ENCODE measurements at regions not wholly inside any gene's neighbourhood (a gene's known extent, or its start where the extent isn't known, plus 50 kb on each side); places are given as distances from the start of the nearest gene placed in this dataset.

DNA sequence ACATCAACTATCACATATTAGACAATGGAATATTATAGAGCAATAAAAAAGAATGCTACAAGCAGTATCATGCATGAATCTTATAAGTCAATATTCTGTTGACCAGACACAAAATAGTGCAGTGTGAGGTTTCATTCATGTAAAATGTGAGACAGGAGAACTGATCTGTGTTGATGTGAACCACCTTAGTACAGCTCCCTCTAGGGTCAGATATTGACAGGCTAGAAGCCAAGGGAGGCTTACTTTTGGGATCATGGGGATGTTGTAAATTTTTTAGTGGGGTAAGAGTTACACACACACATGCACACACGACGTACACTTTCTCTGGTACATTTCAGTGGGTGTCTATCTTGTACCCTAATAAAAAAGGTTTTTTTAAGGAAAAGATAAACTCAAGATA, 231.6 kb upstream of the FOXK1 start:
- Histone ChIP-seq H2AFZ (no peak overlapping the region), H3K4me1 (no peaks in the 10 kb centered on the region), H3K79me2 (no peaks in the 10 kb centered on the region), H3K9me3 (ENCODE audit: control insufficient read depth, low read length) (no peaks in the 10 kb centered on the region), H3K4me2 (ENCODE audit: low read length) (no peak overlapping the region), H3K36me3 (ENCODE audit: control insufficient read depth, insufficient read depth, low read length) (no peaks in the 10 kb centered on the region), H3K27me3 (ENCODE audit: control insufficient read depth, insufficient read depth, low read length) (no peaks in the 10 kb centered on the region), H3K27ac (no peak overlapping the region), H3K4me3 (ENCODE audit: low read depth, low read length) (no peak overlapping the region), H3K9ac (no peak overlapping the region)
- TF ChIP-seq, protein P1, sequence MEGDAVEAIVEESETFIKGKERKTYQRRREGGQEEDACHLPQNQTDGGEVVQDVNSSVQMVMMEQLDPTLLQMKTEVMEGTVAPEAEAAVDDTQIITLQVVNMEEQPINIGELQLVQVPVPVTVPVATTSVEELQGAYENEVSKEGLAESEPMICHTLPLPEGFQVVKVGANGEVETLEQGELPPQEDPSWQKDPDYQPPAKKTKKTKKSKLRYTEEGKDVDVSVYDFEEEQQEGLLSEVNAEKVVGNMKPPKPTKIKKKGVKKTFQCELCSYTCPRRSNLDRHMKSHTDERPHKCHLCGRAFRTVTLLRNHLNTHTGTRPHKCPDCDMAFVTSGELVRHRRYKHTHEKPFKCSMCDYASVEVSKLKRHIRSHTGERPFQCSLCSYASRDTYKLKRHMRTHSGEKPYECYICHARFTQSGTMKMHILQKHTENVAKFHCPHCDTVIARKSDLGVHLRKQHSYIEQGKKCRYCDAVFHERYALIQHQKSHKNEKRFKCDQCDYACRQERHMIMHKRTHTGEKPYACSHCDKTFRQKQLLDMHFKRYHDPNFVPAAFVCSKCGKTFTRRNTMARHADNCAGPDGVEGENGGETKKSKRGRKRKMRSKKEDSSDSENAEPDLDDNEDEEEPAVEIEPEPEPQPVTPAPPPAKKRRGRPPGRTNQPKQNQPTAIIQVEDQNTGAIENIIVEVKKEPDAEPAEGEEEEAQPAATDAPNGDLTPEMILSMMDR (IDR thresholded peaks at IDR 0.05), result no peak

DNA sequence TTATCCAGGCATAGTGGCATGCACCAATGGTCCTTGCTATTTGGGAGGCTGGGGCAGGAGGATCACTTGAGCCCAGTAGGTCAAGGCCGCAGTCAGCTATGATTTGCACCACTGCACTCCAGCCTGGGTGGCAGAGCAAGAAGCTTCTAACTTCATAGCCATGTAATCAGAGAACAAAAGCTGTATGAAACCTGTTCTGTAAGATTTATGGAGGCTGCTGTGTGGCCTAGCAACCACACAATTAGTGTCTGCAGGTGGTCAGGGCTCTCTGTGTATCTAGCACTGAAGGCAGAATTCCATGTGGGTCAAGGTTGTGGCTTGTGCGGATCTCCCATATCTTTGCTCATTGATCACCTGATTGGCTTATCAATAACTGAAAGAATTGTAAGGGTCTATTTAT, 221.5 kb upstream of the FOXK1 start:
- TF ChIP-seq, protein P1 (IDR thresholded peaks at IDR 0.05), result no peak
- H2AFZ ChIP-seq, result no peak overlapping the region
- H3K9ac ChIP-seq, result no peak overlapping the region
- no peaks in the 10 kb centered on the region for H3K36me3 ChIP-seq (ENCODE audit: control insufficient read depth, insufficient read depth, low read length)
- no peaks in the 10 kb centered on the region for H3K27me3 ChIP-seq (ENCODE audit: control insufficient read depth, insufficient read depth, low read length)
- no peaks in the 10 kb centered on the region for H3K9me3 ChIP-seq (ENCODE audit: control insufficient read depth, low read length)
- no peak overlapping the region for H3K27ac ChIP-seq
- H3K4me3 ChIP-seq (ENCODE audit: low read depth, low read length), result no peak overlapping the region
- H3K79me2 ChIP-seq, result no peaks in the 10 kb centered on the region
- H3K4me1 ChIP-seq, result no peaks in the 10 kb centered on the region
- H3K4me2 ChIP-seq (ENCODE audit: low read length), result no peak overlapping the region

DNA sequence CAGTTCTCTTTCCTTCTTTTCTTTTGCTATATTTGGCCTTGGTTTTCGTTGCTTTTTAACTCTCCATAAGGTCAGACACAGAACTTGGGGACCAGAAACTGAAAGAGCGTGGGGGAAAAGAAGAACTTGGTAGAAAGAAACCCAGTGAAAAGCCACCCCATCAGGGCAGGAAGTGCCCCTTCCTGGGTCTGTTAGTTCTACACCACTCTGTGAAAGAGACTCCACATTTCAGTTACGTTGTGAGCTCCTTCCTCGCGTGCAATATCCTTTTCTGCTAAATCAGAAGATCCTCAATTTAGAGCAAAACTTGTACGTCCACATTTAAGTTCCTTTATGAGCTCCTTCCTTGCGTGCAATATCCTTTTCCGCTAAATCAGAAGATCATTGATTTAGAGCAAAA, 220.6 kb upstream of the FOXK1 start:
- Histone ChIP-seq H3K4me3 (ENCODE audit: low read depth, low read length) (no peak overlapping the region), H3K9me3 (ENCODE audit: control insufficient read depth, low read length) (no peaks in the 10 kb centered on the region), H3K9ac (no peak overlapping the region), H3K79me2 (no peaks in the 10 kb centered on the region), H3K36me3 (ENCODE audit: control insufficient read depth, insufficient read depth, low read length) (no peaks in the 10 kb centered on the region), H2AFZ (no peak overlapping the region), H3K27me3 (ENCODE audit: control insufficient read depth, insufficient read depth, low read length) (no peaks in the 10 kb centered on the region), H3K27ac (no peak overlapping the region), H3K4me1 (no peaks in the 10 kb centered on the region), H3K4me2 (ENCODE audit: low read length) (no peak overlapping the region)
- TF ChIP-seq, protein P1 (IDR thresholded peaks at IDR 0.05), result no peak

DNA sequence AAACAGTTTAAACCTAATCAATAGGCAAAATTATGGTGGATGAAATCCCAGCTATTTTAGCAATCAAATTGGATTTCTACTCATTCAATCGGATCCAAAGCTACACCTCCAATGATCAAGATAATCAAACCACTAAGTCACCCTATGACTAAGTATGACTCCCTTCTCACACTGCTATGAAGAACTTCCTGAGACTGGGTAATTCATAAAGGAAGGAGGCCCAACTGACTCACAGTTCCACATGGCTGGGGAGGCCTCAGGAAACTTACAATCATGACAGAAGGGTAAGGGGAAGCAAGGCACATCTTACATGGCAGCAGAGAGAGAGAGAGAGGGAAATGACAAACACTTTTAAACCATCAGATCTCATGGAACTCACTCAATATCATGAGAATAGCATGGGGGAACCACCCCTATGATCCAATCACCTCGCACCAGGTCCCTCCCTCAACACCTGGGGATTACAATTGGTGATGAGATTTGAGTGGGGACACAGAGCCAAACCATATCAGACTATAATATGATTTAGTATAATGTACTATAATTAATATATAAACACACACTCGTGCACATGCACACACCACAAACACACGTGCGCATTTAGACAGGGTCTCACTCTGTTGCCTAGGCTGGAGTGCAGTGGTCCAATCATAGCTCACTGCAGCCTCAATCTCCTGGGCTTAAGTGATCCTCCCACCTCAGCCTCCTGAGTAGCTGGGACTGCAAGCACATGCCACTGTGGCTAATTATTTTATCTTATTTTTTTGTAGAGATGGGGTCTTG, 213.6 kb upstream of the FOXK1 start:
- Histone ChIP-seq H3K27me3 (ENCODE audit: control insufficient read depth, insufficient read depth, low read length) (no peaks in the 10 kb centered on the region), H2AFZ (no peak overlapping the region), H3K4me2 (ENCODE audit: low read length) (no peak overlapping the region), H3K9ac (no peak overlapping the region), H3K36me3 (ENCODE audit: control insufficient read depth, insufficient read depth, low read length) (no peaks in the 10 kb centered on the region), H3K4me3 (ENCODE audit: low read depth, low read length) (no peak overlapping the region), H3K4me1 (no peaks in the 10 kb centered on the region), H3K27ac (no peak overlapping the region), H3K9me3 (ENCODE audit: control insufficient read depth, low read length) (no peaks in the 10 kb centered on the region), H3K79me2 (no peaks in the 10 kb centered on the region)
- TF ChIP-seq, protein P1 (IDR thresholded peaks at IDR 0.05), result no peak

DNA sequence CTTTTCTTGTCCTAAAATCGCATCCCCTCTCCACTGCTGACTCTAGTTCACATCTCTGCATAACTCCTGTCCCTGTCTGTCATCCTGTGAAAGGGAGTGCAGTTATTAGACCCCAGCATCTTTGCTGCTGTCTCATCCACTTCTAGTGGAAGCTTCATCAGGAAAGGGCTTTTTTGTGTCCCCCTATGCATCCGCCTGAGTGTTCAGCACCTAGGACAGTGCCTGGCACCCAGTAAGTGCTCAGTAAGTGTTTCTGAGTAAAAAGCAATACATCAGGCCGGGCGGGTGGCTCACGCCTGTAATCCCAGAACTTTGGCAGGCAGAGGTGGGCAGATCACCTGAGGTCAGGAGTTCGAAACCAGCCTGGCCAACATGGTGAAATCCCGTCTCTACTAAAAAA, 211.8 kb upstream of the FOXK1 start:
- H3K4me2 ChIP-seq (ENCODE audit: low read length), result no peak overlapping the region
- H3K9ac ChIP-seq, result no peak overlapping the region
- no peak overlapping the region for H3K4me3 ChIP-seq (ENCODE audit: low read depth, low read length)
- no peaks in the 10 kb centered on the region for H3K9me3 ChIP-seq (ENCODE audit: control insufficient read depth, low read length)
- TF ChIP-seq, protein P1 (IDR thresholded peaks at IDR 0.05), result no peak
- H3K27ac ChIP-seq, result no peak overlapping the region
- no peaks in the 10 kb centered on the region for H3K27me3 ChIP-seq (ENCODE audit: control insufficient read depth, insufficient read depth, low read length)
- no peaks in the 10 kb centered on the region for H3K79me2 ChIP-seq
- no peaks in the 10 kb centered on the region for H3K36me3 ChIP-seq (ENCODE audit: control insufficient read depth, insufficient read depth, low read length)
- H3K4me1 ChIP-seq, result no peaks in the 10 kb centered on the region
- H2AFZ ChIP-seq, result no peak overlapping the region
